ENCODE measurements at regions not wholly inside any gene's neighbourhood (a gene's known extent, or its start where the extent isn't known, plus 50 kb on each side); places are given as distances from the start of the nearest gene placed in this dataset.
"Not testable (repeated sequence)": the region's sequence is repeated elsewhere in the genome, so short reads cannot be mapped to it uniquely, and the experiment has no call there.

DNA sequence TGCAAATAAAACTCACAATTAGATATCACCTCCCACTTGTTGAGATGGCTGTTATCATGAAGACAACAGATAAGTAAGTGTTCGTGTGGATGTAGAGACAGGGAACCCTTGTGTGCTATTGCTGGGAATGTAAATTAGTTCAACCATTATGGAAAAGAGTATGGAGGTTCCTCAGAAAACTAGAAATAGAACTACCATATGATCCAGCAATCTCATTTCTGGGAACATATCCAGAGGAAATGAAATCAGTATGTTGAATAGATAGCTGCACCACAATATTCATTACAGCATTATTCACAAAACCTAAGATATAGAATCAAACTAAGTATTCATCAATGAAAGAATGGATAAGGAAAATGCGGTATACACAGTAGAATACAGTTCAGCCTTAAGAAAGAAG, 418.7 kb upstream of the CNTN6 start:
- no peak for DNase-seq

DNA sequence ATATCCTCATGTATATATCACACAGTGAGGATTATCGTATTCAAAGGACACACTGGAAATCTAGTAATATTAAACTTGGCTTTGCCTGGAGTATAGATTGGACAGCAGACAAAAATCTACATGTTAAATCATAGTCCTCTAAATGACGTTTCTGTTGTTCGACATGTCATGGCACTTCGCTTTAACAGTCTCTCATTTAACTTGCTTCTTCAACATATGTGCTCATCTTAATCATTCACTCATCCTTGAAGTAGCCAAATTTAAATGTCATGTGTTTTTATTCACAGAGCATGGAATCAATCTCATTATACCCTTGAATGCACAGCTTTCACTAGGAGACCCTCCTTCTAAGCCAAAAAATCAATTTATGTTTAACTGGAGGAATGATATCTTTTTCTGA, 417.0 kb upstream of the CNTN6 start:
- DNase-seq, result no peak

DNA sequence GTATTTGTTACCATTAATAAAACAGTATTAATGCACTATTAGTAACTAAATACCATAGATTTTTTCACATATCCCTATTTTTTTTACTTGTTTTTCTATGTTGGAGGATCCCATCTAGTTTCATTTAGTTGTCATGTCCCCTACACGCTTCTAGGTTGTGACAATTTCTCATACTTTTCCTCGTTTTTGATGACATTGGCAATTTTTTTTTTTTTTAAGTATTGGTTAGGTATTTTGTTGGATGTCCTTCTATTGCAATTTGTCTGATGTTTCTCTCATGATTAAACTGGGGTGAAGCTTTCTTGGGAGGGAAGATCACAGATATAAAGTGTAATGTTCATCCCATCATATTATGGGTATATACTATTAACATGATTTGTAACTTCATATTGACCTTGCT, 409.1 kb upstream of the CNTN6 start:
- no peak for DNase-seq

DNA sequence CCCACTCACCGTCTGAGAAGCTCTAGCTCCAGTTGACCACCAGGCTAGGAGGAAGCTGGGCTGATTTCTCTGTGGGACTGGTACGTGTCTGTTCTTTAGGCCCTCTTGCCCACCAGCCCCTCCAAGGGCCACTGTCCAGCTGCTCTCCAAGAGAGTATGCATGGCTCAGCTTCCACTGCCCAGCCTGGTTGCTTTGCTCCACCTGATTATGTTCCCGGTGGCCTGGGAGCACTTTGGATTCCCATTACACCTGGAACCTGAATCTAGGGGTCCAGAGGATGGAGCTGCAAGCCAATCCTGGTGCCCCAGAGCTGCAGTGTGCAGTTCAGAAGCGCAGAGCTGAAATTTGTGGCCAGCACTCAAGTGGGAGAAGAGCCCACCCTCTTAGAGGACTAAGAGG, 402.1 kb upstream of the CNTN6 start:
- DNase-seq, result no peak

DNA sequence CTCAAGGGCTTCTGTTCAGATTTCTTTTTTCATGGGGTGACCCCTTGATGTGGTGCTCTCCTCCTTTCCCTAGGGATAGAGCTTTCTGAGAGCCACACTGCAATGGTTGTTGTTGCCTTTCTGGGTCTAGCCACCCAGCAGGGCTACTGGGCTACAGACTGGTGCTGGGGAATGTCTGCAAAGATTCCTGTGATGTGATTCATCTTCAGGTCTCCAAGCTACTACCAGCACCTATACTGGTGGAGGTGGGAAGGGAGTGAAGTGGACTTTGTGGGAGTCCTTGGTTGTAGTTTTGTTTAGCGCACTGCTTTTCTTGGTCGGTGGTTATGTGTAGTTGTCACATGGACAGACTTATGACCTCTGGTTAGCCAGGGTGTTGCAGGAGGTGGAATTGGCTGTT, 392.3 kb upstream of the CNTN6 start:
- DNase-seq, result no peak

DNA sequence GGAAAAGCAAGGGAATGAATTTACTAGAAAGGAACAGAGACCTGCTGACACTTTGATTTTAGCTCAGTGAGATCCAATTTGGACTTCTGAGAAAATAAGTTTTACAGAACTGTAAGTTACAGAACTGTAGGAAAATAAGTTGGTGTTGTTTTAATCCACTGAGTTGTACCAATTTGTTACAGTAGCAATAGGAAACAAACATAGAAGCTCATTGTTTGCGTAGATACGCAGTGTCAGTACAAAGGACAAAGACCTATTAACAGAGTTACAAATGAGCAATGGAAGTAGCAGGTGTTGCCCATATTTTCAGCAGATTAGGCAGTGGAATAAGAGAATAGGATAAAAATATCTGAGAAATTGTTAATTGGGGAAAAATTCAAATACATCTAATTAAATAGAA, 385.8 kb upstream of the CNTN6 start:
- no peak for DNase-seq

DNA sequence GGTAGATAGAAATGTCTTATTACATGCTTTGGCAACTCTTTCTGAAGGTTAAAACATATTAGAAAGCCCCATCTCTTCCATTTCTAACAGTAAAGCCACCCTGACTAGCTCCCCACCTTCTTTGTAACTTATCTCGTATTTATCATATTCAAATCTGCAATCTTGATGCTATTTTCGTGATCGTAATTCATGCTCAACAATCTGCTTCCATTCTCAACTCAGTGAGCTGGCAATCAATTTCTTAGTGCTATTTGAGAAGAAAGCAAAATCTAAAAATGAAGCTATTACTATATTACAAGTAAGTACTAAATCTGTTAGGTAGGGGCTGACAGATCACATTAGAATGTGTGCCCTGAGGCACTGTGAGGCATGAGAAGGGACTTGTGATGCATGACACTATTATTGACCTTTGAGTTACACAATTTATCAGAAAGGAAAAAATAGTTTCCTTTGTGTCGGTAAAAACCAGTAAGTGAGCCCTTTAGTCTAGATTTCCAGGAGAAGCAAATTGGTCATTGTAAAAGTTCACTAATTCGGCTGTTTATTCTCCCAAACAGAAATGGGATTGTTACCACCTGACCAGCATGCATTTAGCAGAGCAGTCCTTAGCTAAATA, 379.7 kb upstream of the CNTN6 start:
- DNase-seq, result no peak

DNA sequence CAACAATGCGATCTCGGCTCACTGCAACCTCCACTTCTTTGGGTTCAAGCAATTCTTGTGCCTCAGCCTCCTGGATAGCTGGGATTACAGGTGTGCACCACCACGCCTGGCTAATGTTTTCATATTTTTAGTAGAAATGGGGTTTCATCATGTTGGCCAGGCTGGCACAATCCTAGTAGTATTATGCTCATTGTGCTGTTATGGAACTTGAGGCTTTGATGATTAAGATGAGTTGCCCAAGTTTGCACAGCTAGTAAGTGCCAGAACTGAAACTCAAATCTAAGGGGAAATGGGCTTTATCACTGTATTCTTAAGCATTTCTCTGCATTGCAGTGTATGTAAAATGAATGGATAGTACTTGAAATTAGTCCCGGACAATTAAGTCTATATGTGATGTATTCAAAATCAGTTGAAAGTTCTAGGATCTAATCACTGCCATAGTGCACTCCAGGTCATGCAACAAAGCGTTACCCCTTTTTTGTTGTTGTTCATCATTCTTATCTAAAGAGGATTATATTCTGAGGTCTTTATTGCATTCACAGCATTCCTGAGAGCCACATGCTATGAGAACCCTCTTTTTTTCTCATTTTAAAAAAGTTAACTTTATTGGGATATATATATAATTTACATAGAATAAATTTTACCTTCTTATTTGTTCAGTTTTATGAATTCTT, 378.7 kb upstream of the CNTN6 start:
- DNase-seq, result no peak

DNA sequence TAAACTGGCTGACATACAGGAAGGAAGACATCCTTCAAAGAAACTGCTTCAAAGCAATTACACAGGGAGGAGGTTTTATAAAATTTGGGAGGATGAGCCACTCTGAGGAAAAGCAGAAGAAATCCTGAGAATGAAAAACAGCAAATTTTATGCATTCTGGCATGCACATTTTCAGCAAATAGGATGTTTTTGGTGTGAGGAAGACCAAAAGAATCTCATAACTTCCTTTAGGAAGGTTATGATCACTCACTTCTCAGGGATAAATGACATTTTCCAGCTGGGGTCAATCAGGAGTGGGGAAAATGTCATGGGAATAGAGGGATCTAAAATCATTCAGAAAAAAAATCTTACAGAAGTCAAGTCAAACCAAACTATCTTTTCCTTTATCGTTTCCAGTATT, 371.7 kb upstream of the CNTN6 start:
- DNase-seq, result no peak

DNA sequence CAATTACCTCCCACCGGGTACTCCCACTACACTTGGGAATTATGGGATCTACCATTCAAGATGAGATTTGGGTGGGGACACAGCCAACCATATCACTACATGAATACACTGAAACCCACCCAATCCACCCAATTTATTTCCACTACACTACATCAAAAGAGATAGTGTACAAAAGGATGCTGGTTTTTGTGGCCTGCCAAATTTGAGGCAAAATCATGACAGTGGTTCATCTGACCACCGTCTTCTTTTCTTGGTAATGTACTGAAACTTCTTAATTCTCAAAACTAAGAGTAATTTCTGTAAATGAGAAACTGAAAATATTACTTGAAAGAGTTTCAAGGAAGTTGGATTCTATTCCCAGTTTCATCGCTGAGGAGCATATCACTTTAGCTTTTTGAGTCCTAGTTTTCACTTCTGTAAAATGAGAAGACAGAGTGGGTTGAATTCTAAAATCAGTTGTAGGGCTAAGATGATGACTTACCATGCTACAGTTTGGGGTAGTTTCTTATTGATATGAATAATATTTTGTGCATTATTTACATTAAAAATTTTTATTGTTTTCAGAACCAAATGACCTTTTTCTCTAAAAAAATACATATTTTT, 360.4 kb upstream of the CNTN6 start:
- no peak for DNase-seq

DNA sequence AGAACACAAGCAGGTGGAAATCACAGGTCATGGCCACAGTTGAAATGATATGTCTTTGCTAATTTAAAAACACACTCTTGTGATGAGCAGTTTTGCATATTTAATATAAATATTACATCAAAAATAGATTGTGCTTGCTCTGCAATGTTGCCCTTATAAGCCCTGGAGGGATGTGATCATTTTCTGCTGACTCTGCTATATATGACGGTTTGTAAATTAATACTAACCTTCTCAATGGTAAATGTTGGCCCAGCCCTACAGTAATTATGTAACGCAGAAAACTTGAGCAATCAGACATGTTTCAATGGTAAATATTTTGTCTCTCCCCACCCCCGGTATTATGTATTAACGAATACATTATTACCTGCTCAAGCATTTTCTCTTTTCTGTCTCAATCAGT, 359.5 kb upstream of the CNTN6 start:
- DNase-seq, result no peak

DNA sequence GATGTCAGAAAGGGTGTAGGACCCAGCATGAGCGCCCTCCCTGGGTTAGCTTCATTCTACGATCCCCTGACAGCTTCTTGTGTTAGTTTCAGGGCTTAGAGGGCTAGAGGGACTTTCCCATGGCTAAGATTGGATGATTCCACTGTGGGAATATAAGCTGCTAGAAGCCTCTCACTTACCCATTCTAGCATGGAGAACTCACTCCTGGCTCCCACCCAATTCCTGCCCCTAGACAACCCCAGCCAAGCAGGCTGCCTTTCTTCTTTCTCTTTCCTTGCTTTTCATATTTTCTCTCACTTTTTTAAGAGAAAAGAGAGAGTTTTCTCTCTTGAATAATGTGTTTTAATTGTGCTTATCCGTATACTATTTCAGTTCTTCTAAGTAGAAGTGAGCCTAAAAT, 335.1 kb upstream of the CNTN6 start:
- DNase-seq, result no peak

DNA sequence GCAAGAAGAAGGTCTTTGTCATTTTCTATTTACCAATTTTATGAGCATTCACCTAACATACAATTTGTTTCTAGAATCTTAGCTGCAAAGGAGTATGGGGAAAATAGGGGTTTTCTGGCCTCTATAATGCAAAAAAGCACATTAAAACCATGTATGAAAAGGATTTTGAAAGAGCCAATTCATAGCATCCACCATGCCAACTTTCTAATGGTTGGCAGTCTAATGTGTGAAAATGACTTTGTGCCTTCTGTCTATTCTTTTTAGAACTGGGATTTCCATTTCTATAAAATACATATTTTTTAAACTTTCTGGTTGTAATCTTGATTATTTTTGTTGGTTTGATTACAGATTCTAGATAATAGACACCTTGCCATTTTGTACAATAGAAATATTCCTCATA, 333.7 kb upstream of the CNTN6 start:
- DNase-seq, result no peak

DNA sequence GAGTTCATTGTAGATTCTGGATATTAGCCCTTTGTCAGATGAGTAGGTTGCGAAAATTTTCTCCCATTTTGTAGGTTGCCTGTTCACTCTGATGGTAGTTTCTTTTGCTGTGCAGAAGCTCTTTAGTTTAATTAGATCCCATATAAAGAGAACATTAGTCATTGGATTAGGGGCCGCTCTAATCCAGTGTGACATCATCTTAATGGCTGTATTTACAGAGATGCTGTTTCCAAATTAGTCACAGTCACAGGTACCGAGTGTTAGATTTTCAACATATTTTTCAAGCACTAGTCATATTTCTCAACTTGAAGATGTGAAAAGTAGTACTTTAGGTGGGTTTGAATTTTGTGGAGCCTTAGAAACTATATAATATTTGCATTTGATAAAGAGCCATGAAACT, 319.4 kb upstream of the CNTN6 start:
- DNase-seq, result not testable (repeated sequence)

DNA sequence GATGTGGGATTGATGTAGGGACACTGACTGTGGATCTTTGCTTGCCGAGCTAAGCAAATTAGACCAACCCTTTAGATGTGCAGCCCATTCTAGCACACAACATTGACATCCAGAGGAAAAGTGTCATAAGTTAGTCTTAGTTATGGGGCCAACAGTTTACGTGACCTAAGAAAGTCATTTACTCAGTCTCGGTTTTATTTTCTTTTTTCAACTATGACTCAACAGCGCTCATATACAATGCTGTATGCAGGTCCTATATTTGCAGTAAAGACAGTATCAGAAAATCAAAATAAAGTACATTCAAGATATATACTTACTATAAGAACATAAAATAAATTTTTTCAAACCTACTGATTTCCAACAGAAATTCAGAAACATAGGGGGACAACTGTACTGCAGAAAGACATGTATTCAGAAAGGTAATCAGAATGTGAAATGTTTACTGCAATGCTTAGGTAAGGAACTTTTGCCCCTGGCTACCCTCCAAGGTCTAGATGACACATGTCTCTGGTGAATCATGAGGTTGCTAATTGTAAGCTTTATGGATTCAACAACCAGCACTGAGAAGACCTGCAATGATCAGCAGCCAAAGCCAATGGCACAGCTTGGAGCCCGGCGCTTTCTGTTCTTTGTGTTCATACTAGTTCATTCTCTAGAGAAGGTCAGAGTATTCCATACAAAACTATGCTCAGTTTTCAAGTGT, 317.5 kb upstream of the CNTN6 start:
- no peak for DNase-seq

DNA sequence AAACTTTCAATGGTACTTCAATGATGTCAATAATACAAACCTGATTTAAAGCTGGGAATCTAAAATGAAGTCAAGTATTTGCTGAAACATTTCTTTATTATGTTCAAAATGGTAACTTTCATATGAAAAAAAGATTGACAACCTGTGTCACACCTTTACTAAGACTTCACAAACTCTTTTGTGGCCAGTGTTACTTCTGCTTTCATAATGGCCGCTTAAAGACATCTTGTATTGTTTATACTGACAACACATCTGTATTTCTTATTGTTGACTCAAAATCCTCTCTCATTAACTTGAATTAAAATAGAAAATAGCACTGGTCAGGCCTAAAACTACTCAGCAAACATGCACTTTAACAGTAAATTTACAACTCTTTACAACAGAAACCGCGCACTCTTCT, 312.3 kb upstream of the CNTN6 start:
- no peak for DNase-seq

DNA sequence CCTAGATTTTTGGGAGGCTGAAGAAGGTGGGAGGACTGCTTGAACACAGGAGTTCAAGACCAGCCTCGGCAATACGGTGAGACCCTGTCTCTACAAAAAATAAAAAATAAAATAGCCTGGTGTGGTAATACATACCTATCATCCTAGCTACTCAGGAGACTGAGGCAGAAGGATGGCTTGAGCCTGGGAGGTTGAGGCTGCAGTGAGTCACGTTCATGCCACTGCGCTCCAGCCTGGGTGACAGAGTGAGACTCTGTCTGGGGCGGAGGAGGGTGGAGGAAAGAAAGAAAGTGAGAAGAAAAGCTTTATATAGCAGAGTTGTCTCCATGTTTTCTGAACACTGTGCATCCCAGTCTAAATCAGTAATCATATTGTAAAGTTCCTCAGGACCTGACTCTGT, 301.4 kb upstream of the CNTN6 start:
- DNase-seq, result no peak

DNA sequence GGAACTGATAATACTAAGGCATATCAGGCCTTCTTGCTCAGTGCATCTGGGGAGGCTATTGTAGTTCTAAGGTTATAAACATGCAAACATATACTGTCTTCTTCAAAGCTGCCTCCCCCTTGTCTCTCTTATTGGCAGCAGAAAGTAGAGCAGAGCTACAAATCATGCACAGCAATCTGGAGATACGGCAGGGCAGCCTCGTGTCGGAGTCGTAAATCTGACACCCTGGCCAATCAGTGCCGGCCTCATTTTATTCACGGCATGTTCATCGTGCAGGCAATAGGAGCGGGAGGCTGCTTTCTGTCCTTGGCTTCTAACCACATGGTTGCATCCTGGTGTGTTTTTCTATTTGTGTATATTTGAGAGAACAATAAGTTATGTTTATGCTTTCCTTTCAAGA, 300.2 kb upstream of the CNTN6 start:
- no peak for DNase-seq

DNA sequence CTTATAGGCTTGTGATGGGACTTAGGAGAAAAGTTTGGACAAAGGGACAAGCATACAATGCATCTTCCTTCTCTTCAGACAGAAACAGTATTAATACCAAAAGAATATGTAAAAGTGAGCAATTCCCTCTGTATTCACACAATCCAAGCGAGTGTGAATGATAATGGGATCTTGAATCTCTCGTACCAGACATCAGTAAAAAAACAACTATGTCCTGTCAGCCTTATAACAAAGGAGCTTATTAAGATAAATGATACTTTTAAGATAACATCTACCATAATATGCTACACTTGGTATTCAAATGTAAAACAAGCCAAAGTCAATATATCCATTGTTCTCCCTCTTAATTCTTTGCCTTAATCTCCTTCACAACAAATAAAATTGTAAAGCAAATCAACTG, 288.6 kb upstream of the CNTN6 start:
- DNase-seq, result no peak

DNA sequence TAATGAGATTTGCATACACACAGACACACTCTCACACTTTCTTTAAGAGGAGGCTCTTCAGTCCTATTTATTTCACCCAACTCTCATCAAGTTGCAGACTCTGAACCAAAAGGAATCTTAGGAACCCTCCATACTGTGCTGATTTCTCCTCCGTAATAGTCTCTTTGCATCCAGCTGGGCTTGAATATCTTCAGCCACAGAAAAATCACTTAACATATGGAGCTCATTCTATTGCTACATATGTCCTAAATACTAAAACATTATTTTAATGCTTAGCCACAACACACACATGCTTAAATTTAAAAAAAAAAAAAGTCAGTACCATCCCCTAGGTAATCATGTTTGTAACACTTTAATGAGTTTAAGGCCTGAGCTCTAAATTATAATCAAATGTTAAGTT, 287.5 kb upstream of the CNTN6 start:
- DNase-seq, result no peak

DNA sequence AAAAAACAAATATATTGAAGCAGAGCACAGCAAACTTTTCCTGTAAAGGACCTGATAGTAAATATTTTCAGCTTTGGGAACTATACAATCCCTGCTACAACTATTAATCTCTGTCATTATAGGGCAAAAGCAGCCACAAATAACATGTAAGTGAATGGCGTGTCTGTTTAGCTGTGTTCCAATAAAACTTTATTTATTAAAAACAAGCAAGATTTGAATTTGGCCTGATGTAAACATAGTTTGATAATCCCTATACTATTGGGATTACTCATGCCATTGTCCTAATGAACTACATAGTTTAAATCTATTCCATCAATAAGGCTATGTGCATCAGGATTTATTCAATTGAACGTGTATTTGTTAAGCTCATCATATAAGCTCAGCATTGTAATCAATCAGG, 286.8 kb upstream of the CNTN6 start:
- DNase-seq, result no peak

DNA sequence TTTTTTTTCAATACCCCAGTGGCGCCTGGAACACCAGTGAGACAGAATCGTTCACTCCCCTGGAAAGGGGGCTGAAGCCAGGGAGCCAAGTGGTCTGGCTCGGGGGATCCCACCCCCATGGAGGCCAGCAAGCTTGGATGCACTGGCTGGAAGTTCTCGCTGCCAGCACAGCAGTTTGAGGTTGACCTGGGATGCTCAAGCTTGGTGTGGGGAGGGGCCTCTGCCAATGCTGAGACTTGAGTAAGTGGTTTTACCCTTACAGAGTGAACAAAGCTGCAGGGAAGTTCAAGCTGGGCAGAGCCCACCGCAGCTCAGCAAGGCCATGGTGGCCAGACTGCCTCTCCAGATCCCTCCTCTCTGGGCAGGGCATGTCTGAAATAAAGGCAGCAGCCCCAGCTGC, 276.2 kb upstream of the CNTN6 start:
- no peak for DNase-seq

DNA sequence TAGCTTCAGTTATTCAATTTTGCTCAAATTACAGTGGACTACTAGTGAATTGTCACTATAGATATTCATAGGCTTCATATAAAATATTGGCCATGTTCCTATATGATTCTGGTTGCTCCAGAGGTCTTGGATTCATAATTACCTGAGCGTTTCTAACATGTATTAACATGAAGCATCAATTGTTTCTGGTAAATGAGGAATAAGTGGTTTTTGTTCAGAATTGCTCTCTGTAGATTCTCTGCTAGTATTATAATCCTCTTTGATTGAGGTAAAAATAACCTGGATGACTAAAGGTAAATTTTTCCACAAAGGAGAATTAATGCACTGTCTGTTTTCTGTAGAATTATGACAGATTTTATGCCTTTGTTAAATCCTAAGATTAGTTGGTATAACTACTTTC, 258.1 kb upstream of the CNTN6 start:
- no peak for DNase-seq

DNA sequence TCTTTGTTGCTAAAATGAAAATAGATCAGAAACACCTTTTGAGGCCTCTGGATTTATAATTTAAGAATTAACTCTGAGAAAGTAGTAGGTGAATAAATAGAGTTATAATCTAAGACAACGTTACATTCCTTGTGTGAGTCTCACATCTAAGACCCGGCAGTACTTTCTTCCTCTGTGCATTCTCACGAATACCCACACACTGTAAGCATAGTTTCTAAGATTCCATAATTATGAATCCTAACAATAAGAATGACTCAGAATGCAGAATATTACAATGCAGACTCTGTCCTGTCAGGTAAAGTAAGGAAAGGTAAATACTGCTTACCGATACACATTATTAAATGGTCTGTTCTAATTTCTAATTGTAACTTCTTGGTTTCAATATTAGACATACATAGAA, 257.7 kb upstream of the CNTN6 start:
- no peak for DNase-seq

All from activated CD4-positive, alpha-beta T cell treated with anti-CD3 and anti-CD28 coated beads, Interleukin-10, Interleukin-2, amounts not matched to agents 100 ng/mL and 50 ng/mL, durations not matched to agents 16 hours and 8 hours (primary cell).